Astrocyte of the spinal cord (primary cell): ENCODE measurements at regions not wholly inside any gene's neighbourhood (a gene's known extent, or its start where the extent isn't known, plus 50 kb on each side); places are given as distances from the start of the nearest gene placed in this dataset.

Source experiments
- DNase-seq: peaks from one replicate; pipeline ENCODE4 v3.0.0; 2011; ENCODE audit warnings: low read depth, low spot score
- H3K4me3 ChIP-seq: 2 replicates; pipeline ENCODE4 v1.5.1; 2011; ENCODE audit warnings: low read depth, mild to moderate bottlenecking, low read length, moderate library complexity
- in situ Hi-C: cut with HindIII; loops from 2 replicates; pipeline ENCODE4 v1.10.0; 2017; ENCODE audit warnings: low sequenced_read_pairs
- TF ChIP-seq, protein P1 (sequence below): IDR thresholded peaks from 2 replicates; pipeline ENCODE4 v1.5.1; 2012; ENCODE audit warnings: low read depth, mild to moderate bottlenecking, low read length, inconsistent platforms

DNA sequence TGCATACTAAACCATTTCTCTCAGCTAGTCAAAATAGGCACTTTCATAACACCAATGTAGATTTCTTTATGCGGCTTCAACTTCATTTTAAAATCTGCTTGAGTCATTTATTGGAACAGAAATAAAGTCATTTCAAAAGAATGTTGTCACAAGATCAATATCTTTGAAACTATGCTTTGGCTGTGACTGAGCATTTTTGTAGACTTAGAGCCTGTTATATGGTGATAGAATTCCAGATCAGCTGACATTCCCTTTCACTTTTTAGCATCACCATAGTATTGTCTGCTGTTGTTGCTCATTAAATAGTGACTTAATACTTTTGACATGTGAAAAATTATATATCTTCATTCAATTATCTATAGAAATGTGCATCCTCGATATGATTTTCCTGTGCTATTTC, 279.2 kb upstream of the PRR20A start:
- TF ChIP-seq, protein P1, sequence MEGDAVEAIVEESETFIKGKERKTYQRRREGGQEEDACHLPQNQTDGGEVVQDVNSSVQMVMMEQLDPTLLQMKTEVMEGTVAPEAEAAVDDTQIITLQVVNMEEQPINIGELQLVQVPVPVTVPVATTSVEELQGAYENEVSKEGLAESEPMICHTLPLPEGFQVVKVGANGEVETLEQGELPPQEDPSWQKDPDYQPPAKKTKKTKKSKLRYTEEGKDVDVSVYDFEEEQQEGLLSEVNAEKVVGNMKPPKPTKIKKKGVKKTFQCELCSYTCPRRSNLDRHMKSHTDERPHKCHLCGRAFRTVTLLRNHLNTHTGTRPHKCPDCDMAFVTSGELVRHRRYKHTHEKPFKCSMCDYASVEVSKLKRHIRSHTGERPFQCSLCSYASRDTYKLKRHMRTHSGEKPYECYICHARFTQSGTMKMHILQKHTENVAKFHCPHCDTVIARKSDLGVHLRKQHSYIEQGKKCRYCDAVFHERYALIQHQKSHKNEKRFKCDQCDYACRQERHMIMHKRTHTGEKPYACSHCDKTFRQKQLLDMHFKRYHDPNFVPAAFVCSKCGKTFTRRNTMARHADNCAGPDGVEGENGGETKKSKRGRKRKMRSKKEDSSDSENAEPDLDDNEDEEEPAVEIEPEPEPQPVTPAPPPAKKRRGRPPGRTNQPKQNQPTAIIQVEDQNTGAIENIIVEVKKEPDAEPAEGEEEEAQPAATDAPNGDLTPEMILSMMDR = no peak
- in situ Hi-C loops = no loop called here
- H3K4me3 ChIP-seq = no peak overlapping the region
- peak; percentile 7 for DNase-seq

DNA sequence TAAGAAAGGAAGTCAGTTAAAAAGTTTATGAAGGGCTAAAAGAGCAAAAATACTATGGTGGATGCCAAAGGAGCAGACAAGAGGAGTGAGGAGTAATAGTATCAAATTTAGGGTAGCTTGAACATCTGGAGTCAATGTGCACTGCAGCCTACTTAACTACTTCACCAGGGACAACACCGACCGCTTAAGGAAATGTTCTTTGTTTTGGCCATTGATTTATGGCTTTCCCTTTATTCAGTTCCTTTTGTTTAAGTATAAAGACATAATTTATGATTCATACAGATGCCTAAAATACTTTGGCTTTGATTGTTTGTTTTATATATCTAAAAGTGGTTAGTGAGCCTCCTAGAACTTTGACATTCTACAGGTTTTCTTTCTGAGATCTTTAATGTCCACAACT, 276.3 kb upstream of the PRR20A start:
- in situ Hi-C loops = no loop called here
- TF ChIP-seq, protein P1 = no peak
- H3K4me3 ChIP-seq = no peak overlapping the region
- no peak for DNase-seq

DNA sequence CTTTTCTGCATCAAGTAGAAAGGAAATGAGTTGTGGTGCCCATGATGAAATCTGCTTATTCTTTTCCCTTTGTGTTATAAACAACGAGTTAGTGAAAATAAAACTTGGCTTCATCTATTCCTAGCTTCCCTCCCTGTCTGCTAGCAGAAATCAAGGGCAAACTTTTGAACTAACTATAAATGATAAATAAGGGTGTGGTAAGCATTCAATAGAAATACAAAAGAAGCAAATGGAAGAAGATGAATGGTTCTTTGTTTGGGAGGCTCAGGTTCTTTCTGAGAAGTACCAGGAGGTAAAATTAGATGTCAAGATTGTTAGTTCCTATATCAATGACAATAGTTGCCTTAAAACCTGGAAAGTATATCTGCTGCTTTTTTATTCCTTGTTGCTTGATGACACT, 275.3 kb upstream of the PRR20A start:
- no peak overlapping the region for H3K4me3 ChIP-seq
- TF ChIP-seq, protein P1 = no peak
- no peak for DNase-seq
- in situ Hi-C loops = no loop called here

DNA sequence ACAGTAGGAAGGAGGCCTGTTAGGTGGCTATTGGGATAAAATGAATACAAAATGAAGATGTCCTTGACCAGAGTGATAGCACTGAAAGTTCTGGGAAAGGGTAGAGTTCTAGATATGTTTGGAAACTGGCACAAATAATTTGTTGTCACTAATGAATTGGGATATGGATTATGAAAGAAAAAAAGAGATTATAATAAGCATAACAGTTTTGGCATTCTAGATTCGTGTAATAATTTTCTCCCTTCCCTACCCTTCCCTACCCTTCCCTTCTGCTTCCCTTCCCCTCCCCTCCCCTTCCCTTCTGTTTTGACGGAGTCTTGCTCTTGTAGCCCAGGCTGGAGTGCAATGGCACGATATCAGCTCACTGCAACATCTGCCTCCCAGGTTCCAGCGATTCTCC, 271.0 kb upstream of the PRR20A start:
- TF ChIP-seq, protein P1 = no peak
- no peak for DNase-seq
- in situ Hi-C loops = no loop called here
- no peak overlapping the region for H3K4me3 ChIP-seq

DNA sequence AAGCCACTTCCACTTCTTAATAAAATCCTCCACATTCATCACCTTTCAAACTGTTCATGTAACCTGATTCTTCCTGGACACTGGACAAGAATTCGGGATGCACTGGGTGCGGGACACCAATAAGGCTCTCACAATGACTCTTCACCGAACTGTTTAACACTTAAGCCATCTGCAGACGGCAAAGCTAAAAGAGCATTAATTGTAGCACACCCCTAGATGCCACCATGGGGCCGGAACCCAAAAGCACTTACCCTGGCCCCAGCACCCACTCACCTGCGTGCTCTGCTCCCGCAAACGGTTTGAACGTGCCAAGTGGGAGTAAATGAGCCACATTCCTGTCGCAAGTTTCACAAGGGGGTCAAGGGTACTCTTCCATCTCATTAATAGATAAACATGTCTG, 254.3 kb upstream of the PRR20A start:
- in situ Hi-C loops = no loop called here
- H3K4me3 ChIP-seq = no peak overlapping the region
- TF ChIP-seq, protein P1 = no peak
- DNase-seq = no peak

DNA sequence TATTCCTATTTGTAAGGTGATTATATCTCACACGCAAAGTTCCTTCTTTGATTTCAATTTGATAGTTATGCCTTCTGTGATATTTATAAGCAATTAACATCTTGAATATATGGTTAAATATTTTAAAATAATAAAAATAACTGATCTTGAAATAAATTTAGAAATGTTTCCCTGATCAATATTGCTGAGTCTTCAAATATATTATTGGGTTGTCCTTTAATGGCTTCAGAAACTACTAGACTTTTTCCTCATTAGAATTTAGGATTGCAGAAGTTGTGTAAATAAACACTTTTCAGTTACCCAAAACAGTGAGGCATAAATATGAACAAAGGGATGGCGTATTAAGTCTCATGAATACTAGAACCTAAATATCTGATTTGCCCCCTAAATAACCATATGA, 252.3 kb upstream of the PRR20A start:
- no peak overlapping the region for H3K4me3 ChIP-seq
- TF ChIP-seq, protein P1 = no peak
- DNase-seq = no peak
- in situ Hi-C loops = no loop called here

DNA sequence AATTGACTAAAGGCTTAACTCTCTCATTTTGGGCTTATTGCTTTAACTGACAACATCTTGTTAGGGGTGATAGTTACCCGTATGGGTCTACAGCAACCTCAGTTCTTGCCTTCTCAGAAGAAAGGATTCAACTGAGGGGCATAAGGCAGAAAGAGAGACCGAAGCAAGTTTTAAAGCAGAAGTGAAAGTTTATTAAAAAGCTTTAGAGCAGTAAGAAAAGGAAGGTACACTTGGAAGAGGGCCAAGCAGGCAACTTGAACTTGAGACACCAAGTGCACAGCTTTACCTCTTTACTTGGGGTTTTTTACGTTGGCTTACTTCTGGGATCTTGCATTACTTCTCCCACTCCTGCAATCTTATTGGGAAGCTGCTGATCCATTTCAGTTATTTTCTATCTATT, 246.9 kb upstream of the PRR20A start:
- in situ Hi-C loops = no loop called here
- no peak for DNase-seq
- no peak overlapping the region for H3K4me3 ChIP-seq
- TF ChIP-seq, protein P1 = no peak
